NCI-H526 treated with DMSO at 0.1 percent for 48 hours (cell line): ENCODE measurements at regions not wholly inside any gene's neighbourhood (a gene's known extent, or its start where the extent isn't known, plus 50 kb on each side); places are given as distances from the start of the nearest gene placed in this dataset.
"Not testable (repeated sequence)": the region's sequence is repeated elsewhere in the genome, so short reads cannot be mapped to it uniquely, and the experiment has no call there.

Experiments used
- DNase-seq: peaks from one replicate; lab custom pipeline; 2025; lab: John Stamatoyannopoulos, UW

- no peak for DNase-seq
These were observed 168.0 kb upstream of the HMGA2 start for GRCh38 chr12:65656156-65656882.

- DNase-seq: no peak
These were observed 167.4 kb upstream of the HMGA2 start for GRCh38 chr12:65656891-65657351.

GRCh38 chr12:65657635-65658034 is 166.6 kb upstream of the HMGA2 start:
- DNase-seq: no peak

GRCh38 chr12:65658360-65658759 is 165.9 kb upstream of the HMGA2 start:
- DNase-seq: no peak

- DNase-seq: no peak
These were observed 164.6 kb upstream of the HMGA2 start for GRCh38 chr12:65659681-65660080.

- DNase-seq: no peak
These were observed 164.2 kb upstream of the HMGA2 start for GRCh38 chr12:65660096-65660495.

DNA sequence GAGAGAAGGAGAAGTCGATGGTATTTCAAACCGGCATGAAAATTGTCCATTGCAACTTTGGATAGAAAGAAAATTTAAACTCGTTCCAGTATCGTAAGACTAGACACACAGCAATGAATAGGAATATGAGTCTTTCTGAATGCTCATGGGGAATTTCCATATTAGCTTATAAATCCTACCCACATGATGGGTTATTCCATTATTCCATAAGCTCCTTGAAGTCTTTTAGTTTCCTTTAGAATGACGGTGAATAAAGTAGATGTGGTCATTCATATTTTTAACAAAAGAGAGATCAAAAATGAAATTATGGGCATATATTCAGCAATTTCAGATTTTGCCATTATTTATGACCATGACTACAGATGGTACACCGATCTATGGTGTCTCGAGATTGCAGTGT is 163.4 kb upstream of the HMGA2 start:
- no peak for DNase-seq

DNA sequence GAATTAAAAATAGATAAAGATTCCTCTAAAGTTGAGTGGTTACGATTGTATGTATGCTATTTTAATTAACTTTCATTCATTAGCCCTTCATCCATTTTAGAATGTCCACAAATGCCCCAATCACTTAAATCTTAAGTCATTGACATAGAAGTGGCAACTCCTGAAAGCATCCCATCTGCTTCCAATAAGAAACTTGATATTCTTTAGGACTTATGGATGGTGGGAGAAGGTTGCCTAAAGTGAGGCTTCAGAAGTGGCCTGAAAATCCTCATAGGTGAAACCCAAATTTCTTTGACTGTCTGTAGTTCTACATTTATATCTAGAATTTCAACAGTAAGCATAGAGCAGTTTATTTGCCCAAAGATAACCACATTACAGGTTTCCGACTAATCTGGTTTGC is 161.7 kb upstream of the HMGA2 start:
- DNase-seq: no peak

DNA sequence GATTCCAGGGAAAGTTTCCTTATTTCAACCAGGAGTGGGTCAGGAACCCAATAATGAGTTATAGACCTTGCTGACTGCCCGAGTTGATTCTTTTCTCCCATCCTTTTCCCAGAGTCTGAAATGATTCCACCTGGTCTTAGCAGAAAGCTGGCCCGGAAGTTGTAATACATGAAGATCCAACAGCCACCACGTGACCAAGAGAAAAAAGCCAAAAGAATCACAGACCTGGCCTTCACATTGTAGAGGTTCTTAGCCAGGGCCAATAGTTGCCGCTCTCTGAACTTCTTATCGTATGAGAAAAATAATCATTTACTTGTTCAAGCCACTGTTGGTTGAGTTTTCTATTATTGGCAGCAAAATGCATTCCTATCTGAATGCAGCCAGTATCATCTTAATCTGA is 161.2 kb upstream of the HMGA2 start:
- DNase-seq: no peak

GRCh38 chr12:65663648-65664047 is 160.6 kb upstream of the HMGA2 start:
- DNase-seq: no peak

- no peak for DNase-seq
These were observed 159.5 kb upstream of the HMGA2 start for GRCh38 chr12:65664715-65665250.

DNA sequence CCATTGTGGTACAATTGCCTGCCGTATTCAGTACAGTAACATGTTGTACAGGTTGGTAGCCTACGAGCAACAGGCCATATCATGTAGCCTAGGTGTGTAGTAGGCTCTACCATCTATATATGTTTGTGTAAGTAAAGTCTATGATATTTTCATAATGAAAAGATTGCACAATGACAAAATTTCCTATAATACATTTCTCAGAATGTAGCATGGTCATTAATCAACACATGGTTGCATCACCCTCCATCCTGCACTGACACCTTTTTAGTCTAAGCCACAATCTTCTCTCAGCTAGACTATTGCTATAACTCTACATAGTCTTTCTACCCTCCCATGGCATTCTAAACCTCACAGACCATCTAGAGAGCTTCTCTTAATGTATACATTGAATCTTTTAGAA is 158.5 kb upstream of the HMGA2 start:
- DNase-seq: no peak

- DNase-seq: no peak
These were observed 157.4 kb upstream of the HMGA2 start for GRCh38 chr12:65666876-65667275.

DNA sequence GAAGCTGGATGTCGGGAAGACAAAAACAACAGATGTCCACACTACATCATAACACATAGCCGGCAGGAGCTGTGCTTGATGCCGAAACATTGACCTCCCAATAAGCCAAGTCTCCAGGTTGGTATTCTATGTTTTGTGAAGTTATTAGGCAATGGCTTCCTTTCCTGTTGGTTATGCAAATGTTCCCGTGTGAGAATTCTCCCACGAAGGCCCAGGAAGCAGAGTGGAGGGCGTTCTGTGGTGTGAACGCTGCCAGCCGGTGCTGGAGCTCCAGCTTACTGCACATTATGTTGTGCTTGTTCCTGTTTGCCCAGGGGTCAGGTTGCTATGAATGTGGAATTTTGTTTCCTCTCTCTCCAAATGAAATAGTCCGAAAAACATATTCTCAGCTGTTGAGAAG is 156.4 kb upstream of the HMGA2 start:
- no peak for DNase-seq

DNA sequence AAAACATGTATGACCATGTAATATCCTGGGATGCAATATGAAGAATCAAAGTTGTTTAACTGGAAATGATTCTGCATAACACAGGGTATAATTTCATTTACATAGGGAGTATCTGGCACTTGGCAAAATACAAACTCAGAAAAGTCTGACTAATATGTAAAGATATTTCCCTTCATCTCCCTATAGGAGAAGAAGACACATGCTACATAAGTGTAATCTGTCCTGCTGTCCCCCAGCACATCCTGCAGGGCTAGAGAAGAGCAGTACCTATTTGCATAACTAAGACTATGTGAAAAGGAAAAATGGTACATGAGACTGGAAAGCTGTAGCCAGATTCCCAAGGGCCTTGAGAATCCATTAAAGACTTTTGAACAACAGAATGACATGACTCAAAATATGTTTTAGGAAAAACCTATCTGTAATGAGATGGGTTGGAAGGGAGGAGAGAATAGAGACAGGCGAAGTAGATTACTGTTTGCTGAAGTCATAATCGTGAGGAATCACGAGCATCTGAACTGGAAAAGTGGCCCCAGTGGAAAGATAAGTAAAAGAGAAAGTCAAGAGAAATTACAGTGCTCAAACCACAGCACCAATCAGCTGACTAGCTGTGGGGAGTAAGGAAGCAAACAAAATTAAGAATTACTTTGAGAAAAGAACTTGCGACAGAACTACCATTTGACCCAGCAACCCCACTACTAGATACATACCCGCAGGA is 155.1 kb upstream of the HMGA2 start:
- no peak for DNase-seq

DNA sequence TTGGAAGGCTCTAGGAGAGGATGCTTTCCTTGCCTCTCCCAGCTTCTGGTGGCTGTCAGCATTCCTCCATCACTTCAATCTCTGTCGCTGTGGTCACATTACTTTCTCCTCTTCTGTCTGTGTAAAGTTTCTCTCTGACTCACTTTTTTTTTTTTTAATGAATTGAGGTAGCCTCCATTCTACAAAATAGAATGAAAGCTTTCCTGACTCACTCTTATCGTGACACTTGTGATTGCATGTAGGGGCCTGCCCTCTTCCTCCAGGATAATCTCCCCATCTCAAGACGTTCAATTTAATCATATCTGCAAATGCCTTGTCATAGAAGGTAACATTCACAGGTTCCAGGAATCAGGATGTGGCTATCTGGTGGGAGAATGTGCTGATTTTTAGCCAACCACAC is 153.5 kb upstream of the HMGA2 start:
- no peak for DNase-seq

DNA sequence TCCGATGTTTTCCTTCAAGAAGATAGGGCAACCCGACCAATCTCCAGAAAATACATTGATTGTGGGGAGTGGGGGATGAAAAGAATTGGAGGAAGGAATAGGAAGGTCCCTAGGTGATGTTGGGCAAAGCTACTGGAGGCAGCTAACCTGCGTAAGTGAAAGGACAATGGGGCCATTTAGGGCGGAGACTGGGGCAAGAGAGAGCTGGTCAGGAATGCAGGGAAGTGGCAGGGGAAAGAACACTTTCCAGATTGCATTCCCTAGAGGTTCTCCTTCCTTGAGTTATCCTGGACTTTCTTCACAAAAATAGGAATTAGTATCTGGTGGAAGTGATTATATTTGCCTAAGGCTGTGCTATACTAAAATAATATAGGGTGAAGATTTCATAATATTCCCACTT is 151.8 kb upstream of the HMGA2 start:
- no peak for DNase-seq

DNA sequence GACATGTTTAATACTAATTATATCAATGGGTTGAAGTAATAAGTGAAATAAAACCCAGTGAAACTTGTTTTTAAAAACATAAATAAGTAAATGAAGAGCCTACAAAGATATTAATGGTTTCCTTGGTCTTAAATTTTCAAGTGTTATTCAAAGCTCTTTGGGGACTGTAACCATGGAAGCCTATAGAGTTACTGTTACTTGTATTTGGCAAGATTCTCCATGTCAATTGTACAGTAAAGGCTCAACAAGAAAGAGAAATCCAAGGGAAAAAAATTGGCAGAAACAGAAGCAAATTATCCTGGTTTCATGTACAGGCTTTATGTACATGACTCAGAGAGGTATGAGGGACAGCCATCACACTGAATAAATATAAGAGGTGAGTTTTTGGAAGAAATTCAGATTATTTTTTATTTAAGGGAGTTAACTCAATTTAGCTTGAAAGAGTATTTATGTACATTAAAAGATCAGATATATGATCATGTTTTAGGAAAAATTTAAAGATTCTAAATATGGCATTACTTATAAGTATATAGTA is 151.1 kb upstream of the HMGA2 start:
- DNase-seq: no peak

DNA sequence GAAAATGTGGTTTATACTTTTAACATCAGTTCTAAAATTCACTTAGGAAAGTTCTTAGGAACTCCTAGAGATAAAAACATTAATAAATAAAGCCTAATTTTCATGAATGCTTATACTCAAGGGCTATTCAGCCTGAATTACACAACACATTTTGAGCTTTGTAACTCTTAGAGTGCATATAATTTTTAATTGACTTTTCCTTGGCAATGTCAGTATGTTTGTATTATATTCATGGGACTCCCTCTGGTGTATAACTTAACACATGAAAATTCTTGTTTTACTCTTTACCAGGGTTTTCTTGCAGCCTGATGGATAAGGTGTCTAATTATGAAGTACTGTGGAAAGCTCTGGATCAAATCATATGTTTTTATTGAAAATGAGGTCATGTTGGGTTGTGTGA is 150.6 kb upstream of the HMGA2 start:
- no peak for DNase-seq

DNA sequence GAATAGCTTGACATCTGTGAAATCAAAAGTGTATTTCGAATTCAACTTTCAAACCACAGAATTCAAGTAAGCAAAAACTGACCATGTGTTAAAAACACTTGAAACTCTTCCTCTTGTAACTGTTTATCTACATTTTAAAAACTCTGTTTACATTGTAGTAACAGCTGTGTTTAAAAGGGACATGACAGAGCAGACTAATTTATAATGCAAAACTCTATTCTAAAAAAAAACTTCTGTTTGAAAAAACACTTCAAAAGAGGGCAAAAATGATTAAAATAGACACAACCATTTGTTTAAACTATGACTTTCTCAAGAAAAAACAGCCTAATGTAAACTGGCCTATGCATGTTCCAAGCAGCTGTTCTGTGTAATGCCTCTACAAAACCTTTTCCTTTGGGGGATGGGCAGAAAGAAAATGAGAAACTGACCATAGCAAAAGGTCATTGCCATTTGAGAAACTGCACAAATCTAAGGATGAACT is 149.1 kb upstream of the HMGA2 start:
- DNase-seq: no peak

DNA sequence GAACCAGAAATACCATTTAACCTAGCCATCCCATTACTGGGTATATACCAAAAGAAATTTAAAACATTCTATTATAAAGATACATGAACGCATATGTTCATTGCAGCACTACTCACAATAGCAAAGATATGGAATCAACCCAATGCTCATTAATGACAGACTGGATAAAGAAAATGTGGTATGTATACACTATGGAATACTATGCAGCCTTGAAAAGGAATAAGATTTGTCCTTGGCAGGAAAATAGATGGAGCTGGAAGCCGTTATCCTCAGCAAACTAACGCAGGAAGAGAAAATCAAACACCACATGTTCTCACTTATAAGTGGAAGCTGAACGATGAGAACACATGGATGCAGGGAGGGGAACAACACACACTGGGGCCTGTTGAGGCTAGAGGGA is 146.1 kb upstream of the HMGA2 start:
- DNase-seq: not testable (repeated sequence)

- DNase-seq: no peak
These were observed 143.1 kb upstream of the HMGA2 start for GRCh38 chr12:65681226-65681625.

DNA sequence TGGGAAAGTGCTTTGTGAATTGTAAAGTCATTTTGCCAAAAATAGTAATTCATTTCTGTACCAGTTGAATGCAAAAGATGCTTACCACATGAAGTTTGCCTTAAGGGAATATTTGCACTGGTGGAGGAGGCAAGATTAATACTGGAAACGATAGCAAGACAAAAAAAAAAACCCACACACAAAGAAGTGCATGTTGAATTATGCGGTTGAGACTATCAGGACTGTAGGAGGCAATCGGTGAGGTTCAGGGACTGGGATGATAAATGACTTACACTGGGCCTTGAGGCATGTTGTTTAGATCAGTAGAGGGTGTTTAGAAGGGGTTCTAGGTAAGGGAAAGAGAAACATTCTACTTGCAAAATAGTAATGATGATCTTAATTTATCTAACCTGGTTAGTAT is 142.2 kb upstream of the HMGA2 start:
- no peak for DNase-seq
